ENCODE measurements at regions not wholly inside any gene's neighbourhood (a gene's known extent, or its start where the extent isn't known, plus 50 kb on each side); places are given as distances from the start of the nearest gene placed in this dataset.
"Not testable (repeated sequence)": the region's sequence is repeated elsewhere in the genome, so short reads cannot be mapped to it uniquely, and the experiment has no call there.

DNA sequence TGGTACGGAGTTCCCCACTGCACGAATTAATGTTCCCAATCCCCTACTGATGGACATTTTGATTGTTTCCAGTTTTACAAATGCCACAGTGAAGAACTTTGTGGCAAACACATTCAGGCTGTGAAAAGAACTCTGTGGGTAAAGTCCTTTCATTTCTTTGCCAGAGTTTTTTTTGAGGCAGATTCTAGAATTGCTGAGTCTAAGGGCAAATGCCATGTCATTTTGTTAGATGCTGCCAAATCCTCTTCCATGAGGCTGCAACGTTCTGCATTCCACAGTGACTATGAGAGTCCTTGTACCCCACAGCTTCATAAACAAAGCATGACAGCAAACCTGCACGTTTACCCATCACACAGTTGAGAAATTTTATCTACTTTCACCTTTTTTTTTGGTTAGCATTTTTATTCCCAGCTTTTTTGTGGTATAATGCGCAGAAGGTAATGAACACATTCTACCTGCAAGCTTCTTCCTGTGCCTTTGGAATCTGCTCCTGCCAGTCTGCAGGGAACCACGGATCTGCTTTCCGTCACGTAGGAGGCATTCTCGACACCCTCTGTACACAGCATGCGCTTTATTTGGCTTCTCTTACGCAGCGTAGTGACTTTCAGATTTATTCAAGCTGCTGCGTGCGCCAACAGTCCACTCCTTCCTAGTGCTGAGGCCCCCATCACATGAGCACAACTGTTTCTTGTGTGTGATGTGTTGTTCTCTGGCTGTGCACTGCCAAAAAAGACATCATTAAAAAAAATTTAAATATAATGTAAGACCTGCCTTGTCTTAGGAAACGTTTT, 51.2 kb upstream of the TNK2 start:
- not testable (repeated sequence) for H3K4me3 ChIP-seq (ENCODE audit: low read depth in 1 of 2, low read length in 2 of 2); H3K9me3 ChIP-seq (ENCODE audit: low read length); H3K27me3 ChIP-seq (ENCODE audit: control insufficient read depth in 1 of 2, insufficient read depth in 2 of 2, low read length in 2 of 2); H3K9ac ChIP-seq (ENCODE audit: low read length); H3K36me3 ChIP-seq (ENCODE audit: insufficient read depth, low read length); H3K4me1 ChIP-seq (ENCODE audit: insufficient read depth, low read length)
- H3K27ac ChIP-seq (ENCODE audit: low read depth, low read length): peak overlapping the region; percentile 27

DNA sequence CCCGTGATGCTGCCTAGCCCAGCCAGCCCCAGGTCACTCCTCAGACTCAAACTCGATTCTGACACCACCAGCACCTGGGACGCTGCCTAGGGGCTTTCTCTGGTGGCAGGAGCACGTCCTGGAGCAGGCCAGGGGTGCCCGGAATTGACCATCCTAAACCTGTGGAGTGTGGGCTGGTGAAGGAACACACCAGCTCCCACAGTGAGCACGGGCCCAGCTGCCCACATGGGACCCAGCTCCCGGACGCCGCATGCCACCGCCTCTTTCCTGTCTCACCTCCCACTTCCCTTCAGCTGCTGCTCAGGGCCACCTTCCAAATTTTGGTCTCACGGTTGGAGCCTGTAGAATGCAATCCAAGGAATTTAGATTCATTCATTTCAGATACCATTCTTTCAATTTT, 50.4 kb upstream of the TNK2 start:
- not testable (repeated sequence) for H3K9ac ChIP-seq (ENCODE audit: low read length); H3K9me3 ChIP-seq (ENCODE audit: low read length); H3K4me1 ChIP-seq (ENCODE audit: insufficient read depth, low read length); H3K27me3 ChIP-seq (ENCODE audit: control insufficient read depth in 1 of 2, insufficient read depth in 2 of 2, low read length in 2 of 2); H3K36me3 ChIP-seq (ENCODE audit: insufficient read depth, low read length); H3K4me3 ChIP-seq (ENCODE audit: low read depth in 1 of 2, low read length in 2 of 2)
- peak overlapping the region; percentile 37 for H3K27ac ChIP-seq (ENCODE audit: low read depth, low read length)
